HG02759 (cell line): ENCODE measurements at regions not wholly inside any gene's neighbourhood (a gene's known extent, or its start where the extent isn't known, plus 50 kb on each side); places are given as distances from the start of the nearest gene placed in this dataset.

Experiments used
- ATAC-seq: cut with Tn5 transposase; IDR thresholded peaks from one replicate; pipeline ENCODE4 v1.9.1; 2021; ENCODE audit warnings: mild to moderate bottlenecking, moderate library complexity; ENCODE audit not compliant: unreplicated experiment

- ATAC-seq: no peak
Observed at GRCh38 chr1:38555594-38555993, 304.0 kb downstream of the RRAGC start.

GRCh38 chr1:38555130-38555529 lies 304.4 kb downstream of the RRAGC start:
- ATAC-seq: no peak

- no peak for ATAC-seq
Observed at GRCh38 chr1:38551318-38552307, 308.0 kb downstream of the RRAGC start.

GRCh38 chr1:38549191-38549590 lies 310.4 kb downstream of the RRAGC start:
- no peak for ATAC-seq

GRCh38 chr1:38547321-38547720 lies 312.3 kb downstream of the RRAGC start:
- no peak for ATAC-seq

GRCh38 chr1:38546636-38547035 lies 312.9 kb downstream of the RRAGC start:
- no peak for ATAC-seq

- no peak for ATAC-seq
Observed at GRCh38 chr1:38541223-38541622, 318.3 kb downstream of the RRAGC start.

GRCh38 chr1:38539931-38540330 lies 319.6 kb downstream of the RRAGC start:
- ATAC-seq: no peak

GRCh38 chr1:38538834-38539233 lies 320.7 kb downstream of the RRAGC start:
- ATAC-seq: no peak

- ATAC-seq: no peak
Observed at GRCh38 chr1:38536089-38536488, 323.5 kb downstream of the RRAGC start.

- no peak for ATAC-seq
Observed at GRCh38 chr1:38534473-38534823, 325.1 kb downstream of the RRAGC start.

- ATAC-seq: no peak
Observed at GRCh38 chr1:38533772-38534472, 325.6 kb downstream of the RRAGC start.

- ATAC-seq: no peak
Observed at GRCh38 chr1:38530957-38531356, 328.6 kb downstream of the RRAGC start.

- ATAC-seq: no peak
Observed at GRCh38 chr1:38529946-38530345, 329.6 kb downstream of the RRAGC start.

- ATAC-seq: no peak
Observed at GRCh38 chr1:38529391-38529790, 330.2 kb downstream of the RRAGC start.

- ATAC-seq: no peak
Observed at GRCh38 chr1:38528623-38529022, 330.9 kb downstream of the RRAGC start.

- ATAC-seq: peak; percentile 76
Observed at GRCh38 chr1:38527373-38527966, 332.1 kb downstream of the RRAGC start.

GRCh38 chr1:38526046-38526445 lies 333.5 kb downstream of the RRAGC start:
- ATAC-seq: no peak

GRCh38 chr1:38525343-38526043 lies 334.1 kb downstream of the RRAGC start:
- ATAC-seq: no peak

GRCh38 chr1:38524025-38524641 lies 335.4 kb downstream of the RRAGC start:
- no peak for ATAC-seq

- no peak for ATAC-seq
Observed at GRCh38 chr1:38523568-38523939, 336.0 kb downstream of the RRAGC start.
